Panc1 (cell line): ENCODE measurements at regions not wholly inside any gene's neighbourhood (a gene's known extent, or its start where the extent isn't known, plus 50 kb on each side); places are given as distances from the start of the nearest gene placed in this dataset.

ENCODE experiments used
- ATAC-seq: fragments of 200-7000 bp; cut with Tn5 transposase; 2 replicates; pipeline ENCODE4 v1.9.1; 2020; ENCODE audit warnings: mild to moderate bottlenecking, moderate library complexity
- BruUV-seq: library from RNA; stranded (reverse); fragments of 400-500 nt; replicated peaks from 2 replicates; lab custom pipeline; 2021; lab: Mats Ljungman, UMichigan
- CTCF ChIA-PET: fragments of 300-600 bp; sonication (Branson Sonifier 250); formaldehyde crosslinking; loops from one replicate; lab custom pipeline; 2022; ENCODE audit warnings: antibody characterized with exemption; lab: Charles Lee
- POLR2A ChIA-PET: fragments of 300-600 bp; sonication (Branson Sonifier 250); formaldehyde crosslinking; loops from one replicate; lab custom pipeline; 2022; ENCODE audit warnings: antibody characterized with exemption; lab: Charles Lee
- DNase-seq: peaks from one replicate; pipeline ENCODE4 v3.0.0-alpha.2; 2010; ENCODE audit warnings: low read depth, low spot score
- H3K27ac ChIP-seq: 2 replicates; pipeline ENCODE4 v1.5.1; 2011; ENCODE audit warnings: mild to moderate bottlenecking, low read length, inconsistent platforms
- H3K27me3 ChIP-seq: fragments of 200-500 bp; sonication (Bioruptor generic); 2 replicates; pipeline ENCODE4 v1.6.0; 2014; ENCODE audit warnings: low read length, inconsistent platforms; ENCODE audit not compliant: control insufficient read depth, insufficient read depth
- H3K36me3 ChIP-seq: fragments of 200-500 bp; sonication (Bioruptor generic); 2 replicates; pipeline ENCODE4 v1.5.1; 2014; ENCODE audit warnings: inconsistent platforms, mild to moderate bottlenecking, low read length, moderate library complexity; ENCODE audit not compliant: control insufficient read depth, insufficient read depth
- H3K4me1 ChIP-seq: 2 replicates; pipeline ENCODE4 v1.5.1; 2011; ENCODE audit warnings: inconsistent platforms, mild to moderate bottlenecking, low read length, moderate library complexity; ENCODE audit not compliant: control insufficient read depth, insufficient read depth
- H3K4me3 ChIP-seq, 2 experiments: 2 replicates each; pipeline ENCODE4 v1.5.1; 2011 to 2012; ENCODE audit warnings: low read depth in 2 of 2, low read length in 2 of 2, mild to moderate bottlenecking in 2 of 2, inconsistent platforms in 1 of 2, moderate library complexity in 1 of 2
- H3K9me3 ChIP-seq: fragments of 200-500 bp; sonication (Bioruptor generic); 2 replicates; pipeline ENCODE4 v1.5.1; 2014; ENCODE audit warnings: low read depth, mild to moderate bottlenecking, inconsistent platforms, low read length, moderate library complexity; ENCODE audit not compliant: control insufficient read depth, insufficient read depth
- POLR2AphosphoS5 ChIP-seq: IDR thresholded peaks from 2 replicates; pipeline ENCODE4 v1.6.1; 2012; ENCODE audit warnings: mild to moderate bottlenecking, low read depth, low read length, moderate library complexity
- SIN3A ChIP-seq: IDR thresholded peaks from 2 replicates; pipeline ENCODE4 v1.6.1; 2012; ENCODE audit warnings: low read depth, mild to moderate bottlenecking, low read length, moderate library complexity, borderline replicate concordance; ENCODE audit not compliant: insufficient read depth
- TCF7L2 ChIP-seq: IDR thresholded peaks from 2 replicates; pipeline ENCODE4 v1.6.1; 2011; ENCODE audit warnings: mild to moderate bottlenecking, low read depth, low read length, inconsistent platforms
- in situ Hi-C: cut with HindIII; loops from 2 replicates; pipeline ENCODE4 v1.10.0; 2016; ENCODE audit warnings: low sequenced_read_pairs, low pct_unique_long_range_greater_than_20kb
- intact Hi-C: fragments of 100-400 bp; cut with micrococcal nuclease; formaldehyde crosslinking; loops from one replicate; pipeline ENCODE4 v1.10.0; 2022; ENCODE audit not compliant: unreplicated experiment
- TF ChIP-seq, protein P1 (sequence below): fragments of 450-650 bp; IDR thresholded peaks from 2 replicates; pipeline ENCODE4 v1.5.1; 2017; ENCODE audit warnings: mild to moderate bottlenecking
- TF ChIP-seq, protein P2 (sequence below), 2 experiments: IDR thresholded peaks; 2 replicates each; pipeline ENCODE4 v1.6.1; 2011 to 2012; ENCODE audit warnings: low read depth in 2 of 2, control low read depth in 1 of 2, low read length in 1 of 2, mild to moderate bottlenecking in 1 of 2, moderate library complexity in 1 of 2; ENCODE audit not compliant: insufficient read depth in 1 of 2

DNA sequence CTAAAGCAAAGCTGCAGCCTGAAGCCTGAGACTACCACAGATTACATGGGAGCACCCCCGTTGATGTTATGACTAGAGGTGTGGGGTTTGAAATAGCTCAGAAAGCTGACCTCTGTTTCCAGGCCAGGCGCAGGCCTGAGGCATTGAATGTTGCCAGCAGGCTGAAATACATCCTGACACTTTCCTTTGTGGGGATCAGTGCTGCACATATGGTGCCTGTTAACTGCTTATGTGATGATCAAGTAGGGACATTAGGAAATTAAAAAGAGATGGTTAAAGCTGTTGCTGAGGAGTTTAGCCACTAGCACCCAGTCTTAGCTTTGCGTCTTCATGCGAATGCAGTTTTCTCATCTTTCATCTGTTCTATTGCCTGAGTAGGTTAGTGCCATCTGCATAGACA, 83.2 kb downstream of the CCNA1 start:
- CTCF ChIA-PET, result no interaction called here
- BruUV-seq, result no TSS peak
- H3K4me3 ChIP-seq, result no peak overlapping the region
- TF ChIP-seq SIN3A, result no peak
- no peak for TF ChIP-seq POLR2AphosphoS5
- TF ChIP-seq, protein P1, sequence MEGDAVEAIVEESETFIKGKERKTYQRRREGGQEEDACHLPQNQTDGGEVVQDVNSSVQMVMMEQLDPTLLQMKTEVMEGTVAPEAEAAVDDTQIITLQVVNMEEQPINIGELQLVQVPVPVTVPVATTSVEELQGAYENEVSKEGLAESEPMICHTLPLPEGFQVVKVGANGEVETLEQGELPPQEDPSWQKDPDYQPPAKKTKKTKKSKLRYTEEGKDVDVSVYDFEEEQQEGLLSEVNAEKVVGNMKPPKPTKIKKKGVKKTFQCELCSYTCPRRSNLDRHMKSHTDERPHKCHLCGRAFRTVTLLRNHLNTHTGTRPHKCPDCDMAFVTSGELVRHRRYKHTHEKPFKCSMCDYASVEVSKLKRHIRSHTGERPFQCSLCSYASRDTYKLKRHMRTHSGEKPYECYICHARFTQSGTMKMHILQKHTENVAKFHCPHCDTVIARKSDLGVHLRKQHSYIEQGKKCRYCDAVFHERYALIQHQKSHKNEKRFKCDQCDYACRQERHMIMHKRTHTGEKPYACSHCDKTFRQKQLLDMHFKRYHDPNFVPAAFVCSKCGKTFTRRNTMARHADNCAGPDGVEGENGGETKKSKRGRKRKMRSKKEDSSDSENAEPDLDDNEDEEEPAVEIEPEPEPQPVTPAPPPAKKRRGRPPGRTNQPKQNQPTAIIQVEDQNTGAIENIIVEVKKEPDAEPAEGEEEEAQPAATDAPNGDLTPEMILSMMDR, result no peak
- POLR2A ChIA-PET, result no interaction called here
- in situ Hi-C loops (no loop called here), intact Hi-C loops (no loop called here)
- no peak overlapping the region for H3K27ac ChIP-seq
- H3K36me3 ChIP-seq, result no peaks in the 10 kb centered on the region
- no peaks in the 10 kb centered on the region for H3K4me1 ChIP-seq
- H3K9me3 ChIP-seq, result no peaks in the 10 kb centered on the region
- ATAC-seq (no peak), DNase-seq (no peak)
- H3K27me3 ChIP-seq, result no peaks in the 10 kb centered on the region

DNA sequence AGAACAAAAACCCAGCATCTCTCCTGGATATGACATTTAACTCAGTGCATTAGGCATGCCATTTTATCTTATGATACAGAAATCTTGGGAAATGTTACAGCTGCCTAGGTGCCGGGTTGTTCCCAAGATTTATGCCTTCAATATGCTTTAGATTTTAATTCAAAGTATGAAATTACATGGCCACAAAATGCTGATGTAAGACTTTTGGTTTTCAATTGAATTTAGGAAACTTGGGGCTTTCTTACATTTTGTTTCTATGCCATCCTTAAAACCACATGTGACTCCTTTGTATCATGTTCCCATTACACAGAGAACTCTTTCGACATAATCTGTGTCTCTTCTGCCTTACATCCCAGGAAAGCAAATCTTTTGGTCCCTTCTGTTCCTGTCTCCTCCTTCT, 83.9 kb downstream of the CCNA1 start:
- Histone ChIP-seq H3K4me3 (no peak overlapping the region), H3K9me3 (no peaks in the 10 kb centered on the region), H3K4me1 (no peaks in the 10 kb centered on the region), H3K27me3 (no peaks in the 10 kb centered on the region), H3K36me3 (no peaks in the 10 kb centered on the region), H3K27ac (no peak overlapping the region)
- intact Hi-C loops (no loop called here), in situ Hi-C loops (no loop called here)
- DNase-seq, result no peak
- no TSS peak for BruUV-seq
- TF ChIP-seq, protein P1, result no peak
- no peak for TF ChIP-seq SIN3A
- no peak for TF ChIP-seq POLR2AphosphoS5
- TF ChIP-seq TCF7L2, result no peak
- CTCF ChIA-PET, result no interaction called here
- ATAC-seq, result no peak
- POLR2A ChIA-PET, result no interaction called here

DNA sequence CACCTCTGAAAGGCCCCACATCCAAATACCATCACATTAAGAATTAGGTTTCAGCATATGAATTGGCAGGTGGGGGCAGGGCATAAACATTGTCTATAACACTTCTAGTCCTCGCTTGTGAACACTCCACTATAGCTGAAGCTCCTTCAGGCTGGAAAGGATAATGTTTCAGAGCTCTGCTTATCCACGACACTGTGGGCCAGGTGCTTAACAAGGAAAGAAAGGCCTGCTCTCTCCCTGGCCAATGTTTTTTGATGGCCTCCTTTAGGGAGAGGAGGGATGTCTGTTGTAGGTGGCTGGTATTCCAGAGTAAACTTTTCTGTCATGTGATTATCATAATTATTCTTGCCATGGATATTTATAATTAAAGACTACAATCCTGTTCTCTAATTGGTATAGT, 86.4 kb downstream of the CCNA1 start:
- Histone ChIP-seq H3K27ac (no peak overlapping the region), H3K27me3 (no peaks in the 10 kb centered on the region), H3K4me3 (no peak overlapping the region), H3K9me3 (no peaks in the 10 kb centered on the region), H3K4me1 (no peaks in the 10 kb centered on the region), H3K36me3 (no peaks in the 10 kb centered on the region)
- intact Hi-C loops (no loop called here), in situ Hi-C loops (no loop called here)
- ChIA-PET CTCF (no interaction called here), POLR2A (no interaction called here)
- DNase-seq, result no peak
- no peak for ATAC-seq
- BruUV-seq, result no TSS peak
- TF ChIP-seq SIN3A, result no peak
- TF ChIP-seq, protein P2, sequence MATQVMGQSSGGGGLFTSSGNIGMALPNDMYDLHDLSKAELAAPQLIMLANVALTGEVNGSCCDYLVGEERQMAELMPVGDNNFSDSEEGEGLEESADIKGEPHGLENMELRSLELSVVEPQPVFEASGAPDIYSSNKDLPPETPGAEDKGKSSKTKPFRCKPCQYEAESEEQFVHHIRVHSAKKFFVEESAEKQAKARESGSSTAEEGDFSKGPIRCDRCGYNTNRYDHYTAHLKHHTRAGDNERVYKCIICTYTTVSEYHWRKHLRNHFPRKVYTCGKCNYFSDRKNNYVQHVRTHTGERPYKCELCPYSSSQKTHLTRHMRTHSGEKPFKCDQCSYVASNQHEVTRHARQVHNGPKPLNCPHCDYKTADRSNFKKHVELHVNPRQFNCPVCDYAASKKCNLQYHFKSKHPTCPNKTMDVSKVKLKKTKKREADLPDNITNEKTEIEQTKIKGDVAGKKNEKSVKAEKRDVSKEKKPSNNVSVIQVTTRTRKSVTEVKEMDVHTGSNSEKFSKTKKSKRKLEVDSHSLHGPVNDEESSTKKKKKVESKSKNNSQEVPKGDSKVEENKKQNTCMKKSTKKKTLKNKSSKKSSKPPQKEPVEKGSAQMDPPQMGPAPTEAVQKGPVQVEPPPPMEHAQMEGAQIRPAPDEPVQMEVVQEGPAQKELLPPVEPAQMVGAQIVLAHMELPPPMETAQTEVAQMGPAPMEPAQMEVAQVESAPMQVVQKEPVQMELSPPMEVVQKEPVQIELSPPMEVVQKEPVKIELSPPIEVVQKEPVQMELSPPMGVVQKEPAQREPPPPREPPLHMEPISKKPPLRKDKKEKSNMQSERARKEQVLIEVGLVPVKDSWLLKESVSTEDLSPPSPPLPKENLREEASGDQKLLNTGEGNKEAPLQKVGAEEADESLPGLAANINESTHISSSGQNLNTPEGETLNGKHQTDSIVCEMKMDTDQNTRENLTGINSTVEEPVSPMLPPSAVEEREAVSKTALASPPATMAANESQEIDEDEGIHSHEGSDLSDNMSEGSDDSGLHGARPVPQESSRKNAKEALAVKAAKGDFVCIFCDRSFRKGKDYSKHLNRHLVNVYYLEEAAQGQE (IDR thresholded peaks at IDR 0.05; ENCODE audit: insufficient read depth in 1 of 2, low read depth in 2 of 2, low read length in 1 of 2), result no peak
- no peak for TF ChIP-seq TCF7L2
- no peak for TF ChIP-seq POLR2AphosphoS5
- TF ChIP-seq, protein P1, result no peak
